HG03103 (cell line): ENCODE measurements at regions not wholly inside any gene's neighbourhood (a gene's known extent, or its start where the extent isn't known, plus 50 kb on each side); places are given as distances from the start of the nearest gene placed in this dataset.
"Not testable (repeated sequence)": the region's sequence is repeated elsewhere in the genome, so short reads cannot be mapped to it uniquely, and the experiment has no call there.

Experiments used
- ATAC-seq: cut with Tn5 transposase; IDR thresholded peaks from one replicate; pipeline ENCODE4 v1.9.1; 2021; ENCODE audit warnings: low read depth; ENCODE audit not compliant: unreplicated experiment

GRCh38 chr7:49643736-49644135 lies 129.7 kb upstream of the VWC2 start:
- no peak for ATAC-seq

- ATAC-seq = no peak
These were observed 128.9 kb upstream of the VWC2 start for GRCh38 chr7:49644396-49645166.

GRCh38 chr7:49645296-49645695 lies 128.1 kb upstream of the VWC2 start:
- no peak for ATAC-seq

GRCh38 chr7:49660170-49660783 lies 113.2 kb upstream of the VWC2 start:
- ATAC-seq = no peak

- no peak for ATAC-seq
These were observed 112.5 kb upstream of the VWC2 start for GRCh38 chr7:49660976-49661375.

GRCh38 chr7:49665963-49666362 lies 107.5 kb upstream of the VWC2 start:
- ATAC-seq = not testable (repeated sequence)

GRCh38 chr7:49666764-49667163 lies 106.7 kb upstream of the VWC2 start:
- no peak for ATAC-seq

GRCh38 chr7:49669285-49669684 lies 104.2 kb upstream of the VWC2 start:
- no peak for ATAC-seq

GRCh38 chr7:49669692-49670260 lies 103.7 kb upstream of the VWC2 start:
- ATAC-seq = no peak

- no peak for ATAC-seq
These were observed 102.4 kb upstream of the VWC2 start for GRCh38 chr7:49670991-49671390.

- ATAC-seq = no peak
These were observed 80.9 kb upstream of the VWC2 start for GRCh38 chr7:49692516-49692915.

GRCh38 chr7:49695971-49696370 lies 77.5 kb upstream of the VWC2 start:
- no peak for ATAC-seq

- ATAC-seq = no peak
These were observed 72.6 kb upstream of the VWC2 start for GRCh38 chr7:49700841-49701240.

- no peak for ATAC-seq
These were observed 71.3 kb upstream of the VWC2 start for GRCh38 chr7:49702099-49702498.

- ATAC-seq = no peak
These were observed 70.1 kb upstream of the VWC2 start for GRCh38 chr7:49703337-49703736.

GRCh38 chr7:49703881-49704280 lies 69.6 kb upstream of the VWC2 start:
- no peak for ATAC-seq

- no peak for ATAC-seq
These were observed 67.3 kb upstream of the VWC2 start for GRCh38 chr7:49706106-49706505.

- ATAC-seq = no peak
These were observed 65.5 kb upstream of the VWC2 start for GRCh38 chr7:49707891-49708290.

GRCh38 chr7:49708590-49708989 lies 64.8 kb upstream of the VWC2 start:
- no peak for ATAC-seq

- ATAC-seq = not testable (repeated sequence)
These were observed 62.2 kb upstream of the VWC2 start for GRCh38 chr7:49711072-49711723.

- no peak for ATAC-seq
These were observed 59.3 kb upstream of the VWC2 start for GRCh38 chr7:49714182-49714581.
